ENCODE measurements at regions not wholly inside any gene's neighbourhood (a gene's known extent, or its start where the extent isn't known, plus 50 kb on each side); places are given as distances from the start of the nearest gene placed in this dataset.

DNA sequence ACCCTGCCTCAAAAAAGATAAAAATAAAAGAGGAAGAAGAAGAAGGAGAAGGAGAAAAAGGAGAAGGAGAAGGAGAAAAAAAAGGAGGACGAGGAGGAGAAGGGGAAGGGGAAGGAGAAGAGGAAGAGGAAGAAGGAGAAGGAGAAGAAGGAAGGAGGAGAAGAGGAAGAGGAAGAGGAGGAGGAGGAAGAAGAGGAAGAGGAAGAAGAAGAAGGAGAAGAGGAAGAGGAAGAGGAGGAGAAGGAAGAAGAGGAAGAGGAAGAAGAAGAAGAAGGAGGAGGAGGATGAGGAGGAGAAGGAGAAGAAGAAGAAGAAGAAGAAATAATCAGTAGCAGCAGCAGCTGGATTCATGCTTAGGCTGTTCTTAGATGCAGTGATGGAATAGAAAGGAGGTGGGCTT, 159.7 kb downstream of the TFCP2L1 start:
- FAIRE-seq, result no peak

DNA sequence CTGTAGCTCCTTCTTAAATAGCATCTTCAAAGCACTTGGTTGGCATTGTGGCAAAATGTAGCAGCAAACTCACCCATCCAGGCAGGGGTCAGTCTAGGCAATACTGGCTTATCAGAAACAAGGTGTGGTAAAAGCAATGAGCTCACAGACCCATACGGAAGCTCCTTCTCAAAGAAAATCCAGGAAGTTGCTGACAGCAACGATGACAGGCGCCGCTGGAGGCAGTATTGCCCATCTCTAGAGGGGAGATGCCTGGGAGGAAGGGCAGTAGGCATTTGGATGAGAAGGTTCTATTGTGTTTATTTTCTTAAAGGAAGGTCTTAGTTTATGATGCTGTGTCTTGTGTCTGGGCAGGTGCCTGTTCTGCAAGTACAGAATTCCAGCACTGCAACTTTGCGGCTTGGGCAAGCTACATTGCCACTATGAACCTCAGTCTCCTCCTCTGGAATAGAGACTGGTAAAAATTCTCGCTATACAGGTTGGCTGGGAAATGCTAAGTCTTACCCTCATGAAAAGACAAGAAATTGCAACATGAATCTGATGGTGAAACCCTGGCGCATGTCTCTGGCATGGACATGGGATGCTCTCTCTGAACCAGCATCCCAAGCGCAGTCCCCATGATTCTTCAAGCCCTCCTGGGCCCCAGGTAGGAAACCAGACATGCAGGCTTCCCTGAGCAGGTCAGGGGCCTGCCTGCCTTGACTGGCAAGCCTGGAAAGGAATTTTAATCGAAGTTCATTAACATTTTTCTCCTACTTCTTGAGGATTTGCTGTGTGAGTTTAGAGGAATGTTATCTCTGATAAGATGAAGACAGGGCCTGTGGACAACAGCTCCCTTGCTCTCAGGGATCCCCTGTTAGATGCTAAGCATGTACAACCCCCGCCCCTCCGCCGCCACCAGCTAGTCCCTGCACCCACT, 156.0 kb downstream of the TFCP2L1 start:
- DNase-seq (ENCODE audit: low spot score) (peak; percentile 36), FAIRE-seq (peak; percentile 17)

More for the DNA sequence above, 159.7 kb downstream of the TFCP2L1 start:
- no peak for DNase-seq (ENCODE audit: low spot score)

DNA sequence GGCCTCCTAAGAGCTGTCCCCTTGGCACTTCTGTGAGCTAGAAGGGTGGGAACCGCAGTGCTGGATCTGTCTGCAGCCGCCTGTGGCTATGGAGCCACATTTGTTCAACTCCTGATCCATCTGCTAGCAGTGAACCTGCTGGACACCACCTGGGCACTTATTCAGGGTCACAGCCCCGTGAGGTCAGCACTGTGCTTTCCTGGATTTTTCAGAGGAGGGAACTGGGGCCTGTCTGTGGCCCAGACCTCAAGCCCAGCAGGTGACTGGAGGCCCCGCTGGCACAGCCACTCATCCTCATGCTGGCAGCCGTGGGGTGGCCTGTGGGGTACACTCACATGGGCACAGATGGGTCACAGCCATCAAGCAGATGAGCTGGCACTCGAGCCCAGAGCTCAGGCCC, 155.3 kb downstream of the TFCP2L1 start:
- no peak for FAIRE-seq
- no peak for DNase-seq (ENCODE audit: low spot score)

DNA sequence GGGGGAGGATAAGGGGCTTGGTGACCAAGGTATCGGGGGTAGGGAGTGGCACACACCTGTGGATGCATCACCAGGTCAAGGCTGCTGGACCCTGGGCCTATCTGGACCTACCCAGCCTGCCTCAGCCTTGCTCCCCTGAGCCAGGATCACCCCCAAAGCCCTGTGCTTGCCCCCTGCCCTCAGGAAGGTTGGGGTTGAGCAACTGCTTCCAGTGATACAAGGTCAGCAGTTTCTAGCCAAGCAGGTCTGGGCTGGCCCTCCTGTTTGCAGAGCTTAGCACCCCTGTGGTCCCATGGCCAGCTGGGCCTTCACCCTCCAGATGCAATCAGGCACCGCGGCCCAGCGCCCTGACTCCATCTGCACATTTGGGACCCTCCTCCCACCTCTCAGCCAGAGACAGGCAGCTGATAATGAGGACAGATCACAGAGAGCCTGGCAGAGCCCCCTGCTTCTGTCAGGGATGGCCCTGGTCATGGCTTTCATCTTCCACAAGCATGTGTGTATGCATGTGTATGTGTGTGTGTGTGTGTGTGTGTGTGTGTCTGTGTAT, 154.6 kb downstream of the TFCP2L1 start:
- DNase-seq (ENCODE audit: low spot score) (no peak), FAIRE-seq (no peak)

DNA sequence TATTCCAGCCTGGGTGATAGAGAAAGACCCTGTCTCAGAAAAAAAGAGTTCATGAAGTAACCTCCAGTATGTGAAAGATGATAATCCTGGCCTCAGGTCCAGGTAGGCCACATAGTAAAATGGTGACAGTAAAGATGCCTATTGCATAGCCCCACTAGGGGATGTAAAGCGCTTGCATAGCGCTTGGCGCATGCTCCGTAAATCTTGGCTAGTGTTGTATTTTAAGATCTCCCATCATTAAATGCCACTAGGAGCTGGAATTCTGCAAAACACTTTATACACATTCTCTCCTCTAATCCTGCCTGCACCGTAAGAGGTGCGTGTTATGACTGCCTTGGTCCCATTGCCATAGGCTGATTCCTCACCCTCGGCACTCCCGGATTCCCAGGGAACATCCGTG, 153.6 kb downstream of the TFCP2L1 start:
- DNase-seq (ENCODE audit: low spot score) (no peak), FAIRE-seq (no peak)

DNA sequence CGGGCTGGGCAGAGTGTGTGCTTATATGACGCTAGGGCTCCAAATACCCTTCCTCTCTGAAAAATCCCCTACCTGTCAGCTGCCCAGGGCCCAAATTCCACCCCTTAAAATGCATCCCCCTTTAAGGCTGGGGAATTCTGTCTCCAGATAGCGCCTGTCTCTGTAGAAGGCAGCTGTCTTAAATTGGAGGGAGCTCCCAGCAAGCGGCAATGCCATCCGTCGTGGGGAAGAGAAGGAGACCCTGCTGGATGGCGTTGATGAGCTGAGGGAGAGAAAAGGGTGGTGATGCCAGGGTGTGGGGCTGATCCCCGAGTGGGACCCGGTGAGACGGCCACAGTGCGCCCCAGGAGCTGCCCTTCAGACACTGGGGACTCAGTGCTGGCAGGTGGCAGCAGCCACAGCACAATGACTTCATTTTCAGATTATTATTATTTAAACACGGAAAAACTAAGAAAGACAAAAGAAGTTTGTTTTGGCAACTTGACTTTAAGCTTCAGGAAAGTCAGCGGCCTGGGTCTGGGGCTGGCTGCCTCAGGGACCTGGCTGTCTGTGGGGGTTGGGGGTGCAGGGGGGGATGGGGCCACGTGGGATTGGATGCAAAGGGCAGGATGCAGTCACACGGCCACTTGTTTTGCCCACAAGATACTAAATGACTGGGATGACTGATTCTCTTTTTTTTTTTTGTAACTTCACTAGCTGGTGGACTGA, 152.8 kb downstream of the TFCP2L1 start:
- FAIRE-seq (no peak), DNase-seq (ENCODE audit: low spot score) (no peak)

DNA sequence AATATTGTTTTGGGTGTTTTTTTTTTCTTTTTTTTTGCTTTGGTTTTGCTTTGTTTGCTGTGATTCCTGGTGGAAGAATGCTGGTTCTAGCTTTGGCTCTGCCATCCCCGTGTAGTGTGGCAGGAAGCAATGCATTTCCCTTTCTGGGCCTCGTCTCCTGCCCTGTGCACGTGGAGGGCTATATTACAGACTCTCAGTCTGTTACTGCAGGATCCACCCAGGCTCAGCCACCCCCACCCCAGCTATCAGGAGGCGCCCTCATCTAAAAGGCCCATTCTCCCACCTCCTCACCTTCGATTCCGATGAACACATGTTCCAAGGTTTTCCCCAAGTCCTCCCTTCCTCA, 152.3 kb downstream of the TFCP2L1 start:
- FAIRE-seq (no peak), DNase-seq (ENCODE audit: low spot score) (no peak)

DNA sequence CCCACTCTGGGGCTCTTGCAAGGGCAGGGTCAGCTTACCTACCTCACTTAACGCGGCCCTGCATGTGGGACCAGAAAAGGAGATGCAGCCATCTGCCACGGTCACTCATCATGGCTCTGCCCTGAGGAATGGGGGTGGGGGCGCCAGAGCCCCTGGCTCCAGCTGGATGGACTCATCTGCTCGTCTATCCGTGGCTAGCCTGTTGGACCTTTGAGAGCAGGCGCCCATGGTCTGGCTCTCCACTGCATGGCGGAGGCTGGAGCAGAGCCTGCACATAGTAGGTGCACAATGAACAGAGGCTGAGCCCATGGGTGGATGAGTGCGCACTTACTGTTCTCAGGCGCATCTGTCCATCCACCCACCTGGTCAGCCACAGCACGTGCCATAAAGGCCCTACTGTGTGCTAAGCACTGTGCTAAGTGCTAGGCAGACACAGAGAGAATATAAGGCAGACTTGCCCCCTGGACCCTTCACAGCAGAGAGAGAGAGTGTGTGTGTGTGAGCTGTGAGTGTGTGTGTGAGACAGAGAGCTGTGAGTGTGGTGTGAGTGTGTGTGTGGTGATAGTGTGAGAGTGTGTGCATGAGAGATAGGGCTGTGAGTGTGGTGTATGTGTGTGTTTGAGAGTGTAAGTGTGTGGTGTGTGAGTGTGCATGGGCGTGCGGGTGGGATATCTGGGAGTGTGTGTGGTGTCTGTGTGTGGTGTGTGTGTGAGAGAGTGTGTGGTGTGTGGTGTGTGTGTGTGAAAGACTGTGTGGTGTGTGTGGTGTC, 151.3 kb downstream of the TFCP2L1 start:
- no peak for FAIRE-seq
- DNase-seq (ENCODE audit: low spot score), result no peak

DNA sequence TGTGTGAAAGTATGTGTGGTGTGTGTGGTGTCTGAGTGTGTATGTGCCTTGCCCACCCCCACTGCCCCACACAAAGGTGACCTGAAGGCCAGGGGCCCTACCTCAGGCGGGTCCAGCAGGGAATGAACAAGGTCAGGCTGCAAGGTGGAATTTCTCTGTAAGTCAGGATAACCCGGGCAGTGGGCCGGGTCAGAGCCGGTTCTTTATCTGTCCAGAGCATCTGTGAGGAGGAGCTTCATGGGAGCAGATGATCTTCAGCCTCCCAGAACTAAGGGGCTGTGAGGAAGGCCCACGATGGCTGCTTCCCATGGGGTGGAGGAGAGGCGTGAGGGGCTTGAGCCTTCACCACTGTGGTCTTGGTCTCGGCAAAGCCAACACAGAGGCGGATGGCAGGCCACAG, 150.3 kb downstream of the TFCP2L1 start:
- FAIRE-seq (no peak), DNase-seq (ENCODE audit: low spot score) (no peak)

DNA sequence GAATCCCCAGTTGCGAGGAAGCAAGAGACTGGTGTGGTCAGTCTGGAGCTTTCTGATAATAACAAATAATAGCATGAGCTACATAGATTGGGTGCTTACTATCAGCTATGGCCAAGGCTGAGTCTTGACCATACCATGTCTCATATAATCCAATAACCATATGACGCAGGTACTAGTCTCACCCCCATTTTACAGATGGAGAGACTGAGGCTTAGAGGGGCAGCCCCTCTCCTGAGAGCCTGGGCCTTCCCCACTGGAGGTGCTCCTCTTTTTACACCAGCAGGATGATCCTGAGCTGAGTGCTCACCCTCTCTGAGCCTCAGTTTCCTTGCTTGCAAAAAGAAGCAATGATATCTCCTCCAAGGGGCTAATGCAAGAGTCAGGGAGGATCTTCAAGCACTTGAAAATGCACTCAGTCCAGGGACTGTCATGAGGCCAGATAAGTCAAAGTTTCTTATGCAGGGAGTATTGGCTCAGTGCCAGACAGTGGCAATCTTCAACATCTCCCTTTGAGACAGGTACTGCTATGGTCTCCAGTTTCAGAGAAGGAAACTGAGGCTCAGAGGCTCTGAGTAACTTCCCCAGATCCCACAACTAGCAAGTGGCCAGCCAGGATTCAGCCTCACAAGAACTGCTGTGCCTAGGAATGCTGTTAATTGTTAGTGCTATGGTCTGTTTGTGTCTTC, 149.7 kb downstream of the TFCP2L1 start:
- DNase-seq (ENCODE audit: low spot score), result no peak
- no peak for FAIRE-seq

DNA sequence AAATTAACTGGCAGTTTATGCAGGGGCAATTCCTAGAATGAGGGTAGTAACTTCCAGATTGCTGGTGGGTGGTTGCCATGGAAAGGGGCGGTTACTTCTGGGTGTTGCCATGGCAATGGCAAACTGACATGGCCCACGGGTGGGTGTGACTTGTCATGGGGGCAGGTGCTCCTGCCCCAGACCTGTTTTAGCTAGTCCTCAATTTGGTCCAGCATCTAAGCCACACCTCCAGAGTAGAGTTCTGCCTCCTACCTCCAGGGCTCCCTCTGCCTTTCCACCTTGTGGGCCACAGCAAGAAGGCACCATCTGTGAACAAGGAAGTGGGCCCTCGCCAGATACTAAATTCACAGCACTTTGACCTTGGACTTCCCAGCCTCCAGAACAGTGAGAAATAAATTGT, 148.7 kb downstream of the TFCP2L1 start:
- DNase-seq (ENCODE audit: low spot score), result no peak
- FAIRE-seq, result no peak

DNA sequence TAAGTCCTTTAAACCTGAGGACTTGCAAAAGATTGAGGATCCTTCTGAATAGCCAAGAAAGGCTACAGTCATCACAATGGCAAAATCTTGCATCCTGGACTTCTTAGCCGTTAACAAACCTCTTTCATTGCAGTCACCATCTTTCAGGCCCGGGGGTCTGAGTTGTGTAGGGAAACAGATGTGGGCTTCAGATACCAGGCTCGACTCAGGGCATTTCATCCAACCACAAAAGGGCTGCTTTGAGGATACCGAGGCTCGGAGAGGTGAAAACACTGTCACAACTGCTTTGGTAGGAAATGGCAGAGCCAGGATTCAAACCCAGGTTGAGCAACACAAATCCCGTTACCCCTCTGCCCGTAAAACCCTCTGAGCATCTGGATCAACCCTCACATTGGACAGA, 147.4 kb downstream of the TFCP2L1 start:
- no peak for DNase-seq (ENCODE audit: low spot score)
- no peak for FAIRE-seq

DNA sequence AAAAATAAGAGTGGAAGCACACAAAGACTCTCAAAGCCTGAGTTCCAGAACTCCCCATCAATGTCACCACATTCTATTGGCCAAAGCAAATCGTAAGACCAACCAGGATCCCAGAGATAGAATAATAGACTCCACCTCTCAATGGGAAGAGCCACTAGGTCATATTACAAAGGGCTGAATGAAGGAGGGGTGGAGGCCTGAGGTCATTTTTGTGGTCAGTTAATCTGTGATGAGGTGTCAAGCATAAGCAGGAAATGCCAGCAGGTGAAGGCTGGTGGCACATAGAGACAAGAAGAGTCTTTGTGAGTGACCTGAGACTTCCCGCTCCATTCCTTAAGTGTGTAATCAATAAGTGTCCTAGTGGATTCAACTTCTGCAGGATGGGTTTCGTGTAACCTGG, 144.3 kb downstream of the TFCP2L1 start:
- no peak for FAIRE-seq

DNA sequence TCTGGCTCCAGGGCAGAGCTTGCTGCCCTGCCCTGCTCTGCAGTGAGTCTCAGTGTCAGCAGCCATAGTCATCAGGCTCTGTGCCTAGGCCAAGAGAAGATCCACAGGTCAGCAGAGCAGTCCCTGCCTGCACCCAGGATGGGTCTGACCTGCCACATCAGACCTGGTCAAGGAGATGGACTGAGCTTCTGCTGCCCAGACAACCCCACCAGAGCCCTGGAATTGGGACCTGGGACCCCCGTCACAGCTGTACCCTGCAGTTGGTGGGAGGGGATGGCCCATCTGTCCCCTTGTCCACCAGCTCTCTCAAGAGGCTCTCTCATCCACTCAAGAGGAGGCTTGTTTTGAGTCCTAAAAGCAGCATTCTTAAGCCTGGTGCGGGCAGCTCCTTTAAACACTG, 142.6 kb downstream of the TFCP2L1 start:
- DNase-seq (ENCODE audit: low spot score) (no peak), FAIRE-seq (no peak)

More for the DNA sequence above, 144.3 kb downstream of the TFCP2L1 start:
- no peak for DNase-seq (ENCODE audit: low spot score)

DNA sequence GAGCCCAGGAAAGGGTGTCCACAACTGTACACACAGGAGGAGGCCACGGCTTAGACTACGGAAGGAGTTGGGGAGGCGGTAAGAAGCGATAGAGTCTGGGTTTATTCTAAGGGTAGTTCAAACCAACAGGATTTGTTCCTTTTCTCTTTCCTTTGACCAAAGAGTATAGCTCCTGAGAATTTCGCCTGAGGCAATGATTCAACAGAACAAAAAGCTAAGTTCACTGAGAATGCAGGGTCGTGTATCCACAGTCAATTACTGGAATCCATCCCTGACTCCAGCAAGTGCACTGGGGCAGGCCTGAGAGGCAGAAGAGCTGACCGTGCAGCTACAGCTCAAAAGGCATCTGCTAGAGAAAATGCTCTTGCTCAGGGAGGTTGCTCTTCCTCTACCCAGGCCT, 140.9 kb downstream of the TFCP2L1 start:
- DNase-seq (ENCODE audit: low spot score), result no peak
- FAIRE-seq, result no peak

DNA sequence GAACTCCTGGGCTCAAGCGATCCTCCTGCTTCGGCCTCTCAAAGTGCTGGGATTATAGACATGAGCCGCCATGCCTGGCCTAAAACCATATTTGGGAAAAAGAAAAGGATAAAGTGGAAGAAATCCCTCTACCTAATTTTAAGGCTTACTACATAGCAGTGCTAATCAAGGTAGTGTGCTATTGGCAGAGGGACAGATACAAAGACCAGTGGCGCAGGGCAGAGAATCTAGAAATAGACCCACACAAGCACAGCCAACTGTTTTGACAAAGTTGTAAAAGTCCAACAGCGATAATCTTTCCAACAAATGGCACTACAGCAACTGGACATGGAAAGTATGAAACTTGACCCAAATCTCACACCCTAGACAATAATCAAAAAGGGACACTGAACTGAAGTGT, 138.4 kb downstream of the TFCP2L1 start:
- FAIRE-seq, result no peak
- no peak for DNase-seq (ENCODE audit: low spot score)

DNA sequence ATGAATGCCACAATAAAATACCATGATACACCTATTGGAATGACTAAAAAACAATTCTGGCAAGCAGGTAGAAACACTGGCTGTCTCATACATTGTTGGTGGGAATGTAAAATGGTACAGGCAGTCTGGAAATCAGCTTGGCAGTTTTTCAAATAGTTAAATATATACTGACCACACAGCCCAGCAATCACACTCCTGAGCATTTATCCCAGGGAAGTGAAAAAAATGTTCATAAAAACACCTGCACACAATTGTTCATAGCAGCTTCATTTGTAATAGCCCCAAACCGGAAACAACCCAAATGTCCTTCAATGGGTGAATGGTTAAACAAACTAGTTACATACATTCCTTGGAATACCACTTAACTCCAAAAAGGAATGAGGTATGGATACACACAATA, 137.2 kb downstream of the TFCP2L1 start:
- DNase-seq (ENCODE audit: low spot score) (no peak), FAIRE-seq (peak; percentile 38)

DNA sequence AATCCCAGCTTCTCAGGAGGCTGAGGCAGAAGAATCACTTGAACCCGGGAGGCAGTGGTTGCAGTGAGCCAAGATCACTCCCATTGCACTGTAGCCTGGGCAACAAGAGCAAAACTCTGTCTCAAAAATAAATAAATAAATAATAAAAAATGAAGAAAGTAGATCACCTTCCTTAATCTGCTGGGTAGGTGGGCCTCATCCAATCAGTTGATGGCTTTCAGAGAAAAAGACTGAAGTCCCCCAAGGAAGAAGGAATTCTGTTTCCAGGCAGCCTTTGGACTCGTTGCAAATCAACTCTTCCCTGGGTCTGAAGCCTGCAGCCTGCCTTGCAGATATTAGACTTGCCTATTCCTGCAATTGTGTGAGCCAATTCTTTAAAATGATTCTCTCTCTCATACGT, 136.5 kb downstream of the TFCP2L1 start:
- DNase-seq (ENCODE audit: low spot score) (no peak), FAIRE-seq (no peak)

DNA sequence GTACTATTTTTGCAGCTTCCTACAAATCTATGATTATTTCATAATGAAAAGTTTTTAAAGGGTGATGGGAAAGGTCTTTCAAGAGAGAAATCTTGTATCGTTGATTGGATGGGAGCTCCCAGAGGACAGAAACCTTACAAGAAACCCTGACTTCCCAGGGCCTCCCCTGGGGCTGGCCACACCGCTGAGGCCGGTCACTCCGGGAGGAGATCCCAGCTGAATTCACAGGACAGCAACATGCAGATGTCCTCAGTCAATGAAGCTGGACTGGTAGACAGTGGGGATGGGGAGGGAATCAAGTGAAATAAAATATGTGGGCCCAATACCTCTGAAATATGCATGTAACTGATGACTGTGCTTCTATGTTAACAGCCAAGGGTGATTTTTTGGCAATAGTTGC, 135.6 kb downstream of the TFCP2L1 start:
- DNase-seq (ENCODE audit: low spot score), result no peak
- FAIRE-seq, result no peak

DNA sequence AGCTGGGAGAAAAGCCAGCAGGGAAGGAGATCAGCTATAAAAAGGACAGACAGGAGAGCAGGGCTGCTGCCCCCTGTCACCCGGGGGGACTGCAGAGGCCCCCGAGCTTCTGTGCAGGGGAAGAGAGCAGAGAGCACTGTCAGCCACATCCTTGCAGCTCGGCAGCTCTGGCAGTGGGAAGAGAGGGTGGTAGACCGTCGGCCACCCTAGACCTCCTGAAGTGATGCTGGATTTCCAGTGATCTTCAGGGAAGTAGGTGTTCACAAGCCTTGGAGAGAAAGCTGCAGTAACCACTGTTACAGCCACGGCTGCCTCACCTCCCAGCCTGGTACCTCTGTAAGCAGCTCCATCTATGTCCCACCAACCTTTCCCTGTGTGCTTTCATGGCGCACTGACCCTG, 134.9 kb downstream of the TFCP2L1 start:
- DNase-seq (ENCODE audit: low spot score) (no peak), FAIRE-seq (no peak)

DNA sequence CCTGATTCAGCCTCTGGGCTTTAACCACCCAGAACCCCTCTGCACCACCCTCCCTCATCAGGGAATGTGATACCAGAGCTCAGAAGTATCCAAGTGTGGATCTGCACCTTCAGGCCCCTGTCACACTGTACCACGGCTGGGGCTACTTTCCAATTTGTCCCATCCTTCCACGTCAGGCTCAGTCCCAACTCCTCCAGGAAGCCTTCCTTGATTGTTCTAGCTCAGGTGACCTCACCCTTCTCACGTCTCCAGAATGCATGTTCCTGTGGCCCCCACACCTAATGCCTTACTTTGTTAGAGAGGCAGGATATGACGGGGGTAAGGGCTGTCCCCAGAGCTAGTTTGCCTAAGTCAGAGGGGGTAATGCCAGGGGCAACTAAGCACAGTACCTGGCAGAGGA, 134.3 kb downstream of the TFCP2L1 start:
- FAIRE-seq, result no peak
- no peak for DNase-seq (ENCODE audit: low spot score)

Measured in RCC 7860 (cell line).